ENCODE measurements at regions not wholly inside any gene's neighbourhood (a gene's known extent, or its start where the extent isn't known, plus 50 kb on each side); places are given as distances from the start of the nearest gene placed in this dataset.

DNA sequence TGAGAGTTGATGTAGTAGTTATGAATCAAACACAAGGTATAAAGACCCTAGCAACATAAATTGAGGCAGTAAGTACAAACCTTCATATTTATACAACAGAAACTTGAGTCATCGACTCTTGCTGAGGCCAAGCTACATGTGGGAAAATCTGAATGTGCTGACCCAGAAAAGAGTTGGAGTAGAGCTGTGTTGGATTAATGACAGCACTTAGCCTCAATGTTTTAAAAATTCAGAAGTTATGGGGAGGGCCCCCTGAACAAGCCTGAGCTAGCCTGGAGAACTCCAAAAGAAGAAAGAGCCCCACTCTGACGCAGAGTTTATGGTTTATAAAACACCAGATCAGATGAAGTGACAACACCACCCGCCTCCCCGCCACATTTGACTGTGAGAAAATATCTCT, 100.0 kb downstream of the DUSP6 start:
- TF ChIP-seq POLR2A (IDR thresholded peaks at IDR 0.05; ENCODE audit: low read depth, low read length), result no peak
- no peak for TF ChIP-seq POLR2AphosphoS5 (IDR thresholded peaks at IDR 0.05; ENCODE audit: low read depth, low read length)

Data from GM12892 (cell line).